HEK293 (cell line): ENCODE measurements at regions not wholly inside any gene's neighbourhood (a gene's known extent, or its start where the extent isn't known, plus 50 kb on each side); places are given as distances from the start of the nearest gene placed in this dataset.

ENCODE experiments used
- CTCF ChIA-PET: fragments of 350-600 bp; formaldehyde crosslinking; extraction: SDS; loops from one replicate; lab custom pipeline; 2021; ENCODE audit warnings: antibody characterized with exemption; lab: Yijun Ruan, JAX
- POLR2A ChIA-PET: fragments of 300-600 bp; formaldehyde crosslinking; extraction: SDS; loops from one replicate; lab custom pipeline; 2020; ENCODE audit warnings: antibody characterized with exemption, inconsistent platforms; lab: Yijun Ruan, JAX
- H3K27ac ChIP-seq: fragments of 200-500 bp; sonication (Bioruptor generic); 2 replicates; pipeline ENCODE4 v1.5.1; 2014; ENCODE audit warnings: low read depth, low read length, control low read depth, inconsistent platforms; ENCODE audit errors: extremely low read depth
- H3K36me3 ChIP-seq, 2 experiments: fragments of 200-500 bp in 1 of 2; sonication (Bioruptor generic) in 1 of 2; 1 replicate in 1 of 2; 2 replicates in 1 of 2; pipeline ENCODE4 v1.5.1; 2014 to 2017; ENCODE audit warnings: inconsistent platforms in 2 of 2, low read length in 2 of 2; ENCODE audit not compliant: control insufficient read depth in 2 of 2, insufficient read depth in 1 of 2
- H3K4me1 ChIP-seq: fragments of 200-500 bp; sonication (Bioruptor generic); 2 replicates; pipeline ENCODE4 v1.5.1; 2014; ENCODE audit warnings: mild to moderate bottlenecking, low read length, inconsistent platforms; ENCODE audit not compliant: control insufficient read depth, insufficient read depth
- H3K4me3 ChIP-seq: 2 replicates; pipeline ENCODE4 v1.5.1; 2011; ENCODE audit warnings: low read depth, mild to moderate bottlenecking, control low read depth, low read length, moderate library complexity
- H3K9me3 ChIP-seq: fragments of 200-500 bp; sonication (Bioruptor generic); 2 replicates; pipeline ENCODE4 v1.5.1; 2014; ENCODE audit warnings: low read depth, low read length, inconsistent platforms; ENCODE audit not compliant: control insufficient read depth, insufficient read depth
- AEBP2 ChIP-seq: fragments of 450-650 bp; formaldehyde crosslinking; IDR thresholded peaks from 2 replicates; pipeline ENCODE4 v1.5.1; 2016; ENCODE audit warnings: missing biosample characterization, missing genetic modification characterization, borderline replicate concordance
- GLIS2 ChIP-seq: fragments of 450-650 bp; formaldehyde crosslinking; IDR thresholded peaks from 2 replicates; pipeline ENCODE4 v1.5.1; 2016; ENCODE audit warnings: missing biosample characterization, missing genetic modification characterization
- PRDM2 ChIP-seq: fragments of 450-650 bp; formaldehyde crosslinking; IDR thresholded peaks from 2 replicates; pipeline ENCODE4 v1.5.1; 2016; ENCODE audit warnings: missing biosample characterization, missing genetic modification characterization, borderline replicate concordance
- WT1 ChIP-seq: fragments of 450-650 bp; formaldehyde crosslinking; IDR thresholded peaks from 2 replicates; pipeline ENCODE4 v1.5.1; 2016; ENCODE audit warnings: missing biosample characterization, missing genetic modification characterization
- YY1 ChIP-seq: fragments of 450-650 bp; formaldehyde crosslinking; IDR thresholded peaks from 2 replicates; pipeline ENCODE4 v1.5.1; 2018; ENCODE audit warnings: missing biosample characterization, missing genetic modification characterization
- YY2 ChIP-seq: fragments of 450-650 bp; formaldehyde crosslinking; IDR thresholded peaks from 2 replicates; pipeline ENCODE4 v1.5.1; 2016; ENCODE audit warnings: missing biosample characterization, missing genetic modification characterization
- ZBTB1 ChIP-seq: fragments of 450-650 bp; formaldehyde crosslinking; IDR thresholded peaks from 2 replicates; pipeline ENCODE4 v1.5.1; 2016; ENCODE audit warnings: missing biosample characterization, missing genetic modification characterization
- ZFP69B ChIP-seq: fragments of 450-650 bp; formaldehyde crosslinking; IDR thresholded peaks from 2 replicates; pipeline ENCODE4 v1.5.1; 2016; ENCODE audit warnings: missing biosample characterization, missing genetic modification characterization
- ZNF138 ChIP-seq: fragments of 450-650 bp; formaldehyde crosslinking; IDR thresholded peaks from 2 replicates; pipeline ENCODE4 v1.5.1; 2016; ENCODE audit warnings: missing biosample characterization, missing genetic modification characterization, borderline replicate concordance
- ZNF140 ChIP-seq: fragments of 450-650 bp; formaldehyde crosslinking; IDR thresholded peaks from 2 replicates; pipeline ENCODE4 v1.5.1; 2016; ENCODE audit warnings: missing biosample characterization, missing genetic modification characterization
- ZNF274 ChIP-seq, 2 experiments: fragments of 200-500 bp in 1 of 2; fragments of 450-650 bp in 1 of 2; sonication (Bioruptor generic) in 1 of 2; formaldehyde crosslinking in 1 of 2; IDR thresholded peaks; 2 replicates each; pipeline versions ENCODE4 v1.5.1 to v1.6.1; 2014 to 2016; ENCODE audit warnings: borderline replicate concordance in 1 of 2, inconsistent platforms in 1 of 2, low read length in 1 of 2, missing biosample characterization in 1 of 2, missing genetic modification characterization in 1 of 2
- ZNF292 ChIP-seq: fragments of 450-650 bp; formaldehyde crosslinking; IDR thresholded peaks from 2 replicates; pipeline ENCODE4 v1.5.1; 2016; ENCODE audit warnings: low read depth, missing biosample characterization, missing genetic modification characterization, borderline replicate concordance
- ZNF311 ChIP-seq: fragments of 450-650 bp; formaldehyde crosslinking; IDR thresholded peaks from 2 replicates; pipeline ENCODE4 v1.5.1; 2017; ENCODE audit warnings: missing biosample characterization, missing genetic modification characterization, borderline replicate concordance
- ZNF404 ChIP-seq: fragments of 450-650 bp; formaldehyde crosslinking; IDR thresholded peaks from 2 replicates; pipeline ENCODE4 v1.5.1; 2017; ENCODE audit warnings: missing biosample characterization, missing genetic modification characterization
- ZNF488 ChIP-seq: fragments of 450-650 bp; formaldehyde crosslinking; IDR thresholded peaks from 2 replicates; pipeline ENCODE4 v1.5.1; 2016; ENCODE audit warnings: missing biosample characterization, missing genetic modification characterization
- ZNF514 ChIP-seq: fragments of 450-650 bp; formaldehyde crosslinking; IDR thresholded peaks from 2 replicates; pipeline ENCODE4 v1.5.1; 2016; ENCODE audit warnings: missing biosample characterization, missing genetic modification characterization
- ZNF610 ChIP-seq: fragments of 450-650 bp; formaldehyde crosslinking; IDR thresholded peaks from 2 replicates; pipeline ENCODE4 v1.5.1; 2016; ENCODE audit warnings: missing biosample characterization, missing genetic modification characterization, borderline replicate concordance
- ZNF624 ChIP-seq: fragments of 450-650 bp; formaldehyde crosslinking; IDR thresholded peaks from 2 replicates; pipeline ENCODE4 v1.5.1; 2017; ENCODE audit warnings: missing biosample characterization, missing genetic modification characterization
- ZNF692 ChIP-seq: fragments of 450-650 bp; formaldehyde crosslinking; IDR thresholded peaks from 2 replicates; pipeline ENCODE4 v1.5.1; 2016; ENCODE audit warnings: missing biosample characterization, missing genetic modification characterization
- ZNF768 ChIP-seq: fragments of 450-650 bp; formaldehyde crosslinking; IDR thresholded peaks from 2 replicates; pipeline ENCODE4 v1.5.1; 2018; ENCODE audit warnings: missing biosample characterization, mild to moderate bottlenecking, missing genetic modification characterization
- ZSCAN16 ChIP-seq: fragments of 450-650 bp; formaldehyde crosslinking; IDR thresholded peaks from 2 replicates; pipeline ENCODE4 v1.5.1; 2016; ENCODE audit warnings: missing biosample characterization, missing genetic modification characterization
- ZSCAN5A ChIP-seq: fragments of 450-650 bp; formaldehyde crosslinking; IDR thresholded peaks from 2 replicates; pipeline ENCODE4 v1.5.1; 2016; ENCODE audit warnings: missing biosample characterization, missing genetic modification characterization
- ZXDB ChIP-seq: fragments of 450-650 bp; formaldehyde crosslinking; IDR thresholded peaks from 2 replicates; pipeline ENCODE4 v1.5.1; 2016; ENCODE audit warnings: missing biosample characterization, missing genetic modification characterization

- no peak overlapping the region for H3K27ac ChIP-seq
- no peak for TF ChIP-seq YY2 (tag by site-specific recombination)
- TF ChIP-seq ZNF768 (tag by site-specific recombination), result no peak
- TF ChIP-seq ZXDB (tag by site-specific recombination), result no peak
- no peak for TF ChIP-seq PRDM2
- TF ChIP-seq ZNF140 (tag by site-specific recombination), result no peak
- TF ChIP-seq AEBP2 (tag by site-specific recombination), result no peak
- no peak for TF ChIP-seq ZNF514 (tag by site-specific recombination)
- no peak for TF ChIP-seq ZNF610 (tag by site-specific recombination)
- no peak for TF ChIP-seq ZNF274 (IDR thresholded peaks at IDR 0.05; ENCODE audit: low read length)
- no peak for TF ChIP-seq ZNF274 (tag by site-specific recombination; IDR thresholded peaks at IDR 0.05; ENCODE audit: borderline replicate concordance)
- TF ChIP-seq ZSCAN5A, result no peak
- no peak for TF ChIP-seq WT1 (tag by site-specific recombination)
- TF ChIP-seq, all 188 proteins: peak for 0
- Histone ChIP-seq H3K9me3 (no peaks in the 10 kb centered on the region), H3K4me3 (no peak overlapping the region), H3K36me3 (no peaks in the 10 kb centered on the region), H3K4me1 (no peaks in the 10 kb centered on the region)
- CTCF ChIA-PET, result no interaction called here
- POLR2A ChIA-PET, result no interaction called here
Measured at GRCh38 chr3:99211309-99211708, 309.8 kb upstream of the DCBLD2 start.

GRCh38 chr3:99199021-99199420 lies 297.5 kb upstream of the DCBLD2 start:
- Histone ChIP-seq H3K27ac (no peak overlapping the region), H3K9me3 (no peaks in the 10 kb centered on the region), H3K4me3 (no peak overlapping the region), H3K36me3 (no peaks in the 10 kb centered on the region), H3K4me1 (no peaks in the 10 kb centered on the region)
- ChIA-PET CTCF (no interaction called here), POLR2A (no interaction called here)
- TF ChIP-seq ZNF404 (no peak), ZNF692 (tag by site-specific recombination) (no peak), YY1 (tag by site-specific recombination) (no peak), ZBTB1 (tag by site-specific recombination) (no peak), ZNF624 (tag by site-specific recombination) (no peak), ZNF488 (tag by site-specific recombination) (no peak), ZNF292 (tag by site-specific recombination) (no peak), ZFP69B (tag by site-specific recombination) (no peak), ZSCAN16 (tag by site-specific recombination) (no peak), ZNF311 (tag by site-specific recombination) (no peak), ZNF138 (tag by site-specific recombination) (no peak), GLIS2 (tag by site-specific recombination) (no peak)
